ENCODE measurements at regions not wholly inside any gene's neighbourhood (a gene's known extent, or its start where the extent isn't known, plus 50 kb on each side); places are given as distances from the start of the nearest gene placed in this dataset.

DNA sequence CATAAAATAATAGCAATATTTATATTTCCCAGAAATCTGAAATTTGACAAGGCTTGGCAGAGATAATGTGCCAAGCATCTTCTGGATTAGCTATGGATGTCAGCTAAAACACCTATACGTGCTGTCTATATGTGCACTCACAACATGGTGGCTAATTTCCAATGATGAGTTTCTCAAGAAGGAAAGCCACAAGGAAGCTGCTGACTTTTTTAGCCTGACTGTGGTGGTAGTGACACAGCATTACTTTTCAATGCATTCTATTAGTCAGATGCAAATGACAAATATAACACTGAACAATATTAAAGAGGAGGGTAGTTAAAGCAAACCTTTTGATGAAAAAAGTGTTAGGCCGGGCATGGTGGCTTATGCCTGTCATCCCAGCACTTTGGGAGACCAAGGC is 101.7 kb upstream of the CCDC54 start:
- TF ChIP-seq CTCF (IDR thresholded peaks at IDR 0.05), result no peak
- TF ChIP-seq ZFX (IDR thresholded peaks at IDR 0.05; ENCODE audit: borderline replicate concordance), result no peak

All from 22Rv1 (cell line).